Panc1 (cell line): ENCODE measurements at regions not wholly inside any gene's neighbourhood (a gene's known extent, or its start where the extent isn't known, plus 50 kb on each side); places are given as distances from the start of the nearest gene placed in this dataset.

Experiments used
- CTCF ChIP-seq: fragments of 450-650 bp; IDR thresholded peaks from 2 replicates; pipeline ENCODE4 v1.5.1; 2017; ENCODE audit warnings: mild to moderate bottlenecking
- POLR2AphosphoS5 ChIP-seq: IDR thresholded peaks from 2 replicates; pipeline ENCODE4 v1.6.1; 2012; ENCODE audit warnings: mild to moderate bottlenecking, low read depth, low read length, moderate library complexity
- SIN3A ChIP-seq: IDR thresholded peaks from 2 replicates; pipeline ENCODE4 v1.6.1; 2012; ENCODE audit warnings: low read depth, mild to moderate bottlenecking, low read length, moderate library complexity, borderline replicate concordance; ENCODE audit not compliant: insufficient read depth

GRCh38 chr12:67572492-67572891 is 76.1 kb upstream of the DYRK2 start:
- TF ChIP-seq CTCF (no peak), SIN3A (no peak), POLR2AphosphoS5 (no peak)
